Effector memory CD8-positive, alpha-beta T cell (primary cell): ENCODE measurements at regions not wholly inside any gene's neighbourhood (a gene's known extent, or its start where the extent isn't known, plus 50 kb on each side); places are given as distances from the start of the nearest gene placed in this dataset.

Source experiments
- ATAC-seq: fragments of 150-1000 bp; cut with Tn5 transposase; replicated peaks from 2 replicates; pipeline ENCODE4 v1.10.0; 2021; ENCODE audit warnings: mild to moderate bottlenecking, moderate library complexity
- DNase-seq, 3 experiments: peaks; one replicate each; pipeline ENCODE4 v3.0.0; 2021
- H3K27ac Mint-ChIP-seq, 2 donors: one replicate each; pipeline ENCODE4 v1.8.0; 2022; ENCODE audit warnings: mild to moderate bottlenecking in 2 of 2, mixed read lengths in 2 of 2, moderate library complexity in 2 of 2
- H3K27me3 Mint-ChIP-seq, 2 donors: one replicate each; pipeline ENCODE4 v1.8.0; 2022; ENCODE audit warnings: mixed read lengths in 2 of 2
- H3K36me3 Mint-ChIP-seq: one replicate; pipeline ENCODE4 v1.8.0; 2022; ENCODE audit warnings: mild to moderate bottlenecking, moderate library complexity, mixed read lengths; ENCODE audit not compliant: insufficient read depth
- H3K4me1 Mint-ChIP-seq, 2 donors: one replicate each; pipeline ENCODE4 v1.8.0; 2022; ENCODE audit warnings: low read depth in 2 of 2, mixed read lengths in 2 of 2
- H3K4me3 Mint-ChIP-seq, 2 donors: one replicate each; pipeline ENCODE4 v1.8.0; 2022; ENCODE audit warnings: mild to moderate bottlenecking in 2 of 2, mixed read lengths in 2 of 2, moderate library complexity in 2 of 2
- H3K9me3 Mint-ChIP-seq, 2 donors: one replicate each; pipeline ENCODE4 v1.8.0; 2022; ENCODE audit warnings: mixed read lengths in 2 of 2

GRCh38 chr16:79283578-79283977 lies 317.0 kb downstream of the MAF start:
- peak; percentile 80 for ATAC-seq
- H3K4me3 Mint-ChIP-seq, result peak overlapping the region; percentile 57 to 67

GRCh38 chr16:79282806-79283205 lies 317.7 kb downstream of the MAF start:
- DNase-seq (no peak), ATAC-seq (no peak)
- Mint-ChIP-seq H3K4me3 (peak overlapping the region; percentile 57 to 67), H3K27ac (peak overlapping the region; percentile 83 to 97), H3K9me3 (no peaks in the 10 kb centered on the region), H3K27me3 (no peaks in the 10 kb centered on the region), H3K4me1 (peaks cover 50 to 77% of the 10 kb centered on the region in 2 donors), H3K36me3 (no peaks in the 10 kb centered on the region)

More at GRCh38 chr16:79283578-79283977, 317.0 kb downstream of the MAF start:
- Mint-ChIP-seq H3K27ac (peak overlapping the region; percentile 83 to 97), H3K9me3 (no peaks in the 10 kb centered on the region), H3K36me3 (no peaks in the 10 kb centered on the region), H3K27me3 (no peaks in the 10 kb centered on the region), H3K4me1 (peaks cover 48 to 75% of the 10 kb centered on the region in 2 donors)
- DNase-seq, result peak; percentile 22 to 35 (median 27)

GRCh38 chr16:79278506-79278905 lies 322.0 kb downstream of the MAF start:
- ATAC-seq, result peak; percentile 93
- Mint-ChIP-seq H3K4me3 (peak overlapping the region; percentile 72 to 79), H3K4me1 (peaks cover 46 to 59% of the 10 kb centered on the region in 2 donors), H3K27me3 (no peaks in the 10 kb centered on the region), H3K9me3 (no peaks in the 10 kb centered on the region), H3K36me3 (peaks cover 3% of the 10 kb centered on the region), H3K27ac (peak overlapping the region; percentile 93 to 94)
- peak; percentile 63 to 73 (median 64) for DNase-seq

GRCh38 chr16:79276501-79276900 lies 324.0 kb downstream of the MAF start:
- Mint-ChIP-seq H3K27ac (peak overlapping the region; percentile 87 to 94), H3K27me3 (no peaks in the 10 kb centered on the region), H3K36me3 (peaks cover 12% of the 10 kb centered on the region), H3K4me3 (no peak overlapping the region), H3K4me1 (peaks cover 51 to 58% of the 10 kb centered on the region in 2 donors), H3K9me3 (no peaks in the 10 kb centered on the region)
- DNase-seq (no peak), ATAC-seq (no peak)

- H3K27ac Mint-ChIP-seq, result peak overlapping the region in 1 of 2 donors; percentile 94
- H3K36me3 Mint-ChIP-seq, result peaks cover 12% of the 10 kb centered on the region
- no peaks in the 10 kb centered on the region for H3K9me3 Mint-ChIP-seq
- DNase-seq (no peak), ATAC-seq (no peak)
- H3K4me1 Mint-ChIP-seq, result peaks cover 59 to 62% of the 10 kb centered on the region in 2 donors
- H3K4me3 Mint-ChIP-seq, result no peak overlapping the region
- H3K27me3 Mint-ChIP-seq, result no peaks in the 10 kb centered on the region
Observed at GRCh38 chr16:79274264-79274663, 326.3 kb downstream of the MAF start.

GRCh38 chr16:79272141-79272577 lies 328.4 kb downstream of the MAF start:
- H3K36me3 Mint-ChIP-seq, result peaks cover 12% of the 10 kb centered on the region
- peaks cover 65 to 67% of the 10 kb centered on the region in 2 donors for H3K4me1 Mint-ChIP-seq
- H3K27ac Mint-ChIP-seq, result peak overlapping the region; percentile 87 to 97
- DNase-seq (peak; percentile 50 to 61 (median 56)), ATAC-seq (peak; percentile 82)
- H3K4me3 Mint-ChIP-seq, result peak overlapping the region; percentile 78 to 82
- H3K27me3 Mint-ChIP-seq, result no peaks in the 10 kb centered on the region
- H3K9me3 Mint-ChIP-seq, result no peaks in the 10 kb centered on the region

- Mint-ChIP-seq H3K27me3 (no peaks in the 10 kb centered on the region), H3K4me1 (peaks cover 66 to 71% of the 10 kb centered on the region in 2 donors), H3K27ac (peak overlapping the region; percentile 87 to 97), H3K9me3 (no peaks in the 10 kb centered on the region), H3K36me3 (peaks cover 12% of the 10 kb centered on the region), H3K4me3 (peak overlapping the region; percentile 78 to 82)
- ATAC-seq (no peak), DNase-seq (no peak)
Observed at GRCh38 chr16:79271583-79271982, 329.0 kb downstream of the MAF start.

GRCh38 chr16:79270011-79270410 lies 330.5 kb downstream of the MAF start:
- peaks cover 63 to 66% of the 10 kb centered on the region in 2 donors for H3K4me1 Mint-ChIP-seq
- H3K27ac Mint-ChIP-seq, result peak overlapping the region in 1 of 2 donors; percentile 87
- no peaks in the 10 kb centered on the region for H3K27me3 Mint-ChIP-seq
- no peaks in the 10 kb centered on the region for H3K9me3 Mint-ChIP-seq
- peaks cover 9% of the 10 kb centered on the region for H3K36me3 Mint-ChIP-seq
- ATAC-seq (no peak), DNase-seq (no peak)
- H3K4me3 Mint-ChIP-seq, result peak overlapping the region; percentile 60 to 70

GRCh38 chr16:79269211-79269863 lies 331.2 kb downstream of the MAF start:
- H3K9me3 Mint-ChIP-seq, result no peaks in the 10 kb centered on the region
- H3K4me3 Mint-ChIP-seq, result peak overlapping the region; percentile 60 to 70
- ATAC-seq (peak; percentile 45), DNase-seq (peak in 1 of 3 experiments; percentile 17)
- H3K27ac Mint-ChIP-seq, result peak overlapping the region; percentile 87 to 88
- no peaks in the 10 kb centered on the region for H3K27me3 Mint-ChIP-seq
- peaks cover 63 to 66% of the 10 kb centered on the region in 2 donors for H3K4me1 Mint-ChIP-seq
- peaks cover 9% of the 10 kb centered on the region for H3K36me3 Mint-ChIP-seq

GRCh38 chr16:79267781-79268180 lies 332.8 kb downstream of the MAF start:
- Mint-ChIP-seq H3K27me3 (no peaks in the 10 kb centered on the region), H3K9me3 (no peaks in the 10 kb centered on the region), H3K4me1 (peaks cover 56 to 59% of the 10 kb centered on the region in 2 donors), H3K27ac (peak overlapping the region; percentile 87 to 88), H3K4me3 (peak overlapping the region; percentile 10 to 41), H3K36me3 (peaks cover 9% of the 10 kb centered on the region)
- DNase-seq (no peak), ATAC-seq (no peak)

GRCh38 chr16:79267146-79267545 lies 333.4 kb downstream of the MAF start:
- no peak for ATAC-seq
- Mint-ChIP-seq H3K4me3 (peak overlapping the region; percentile 10 to 41), H3K4me1 (peaks cover 50 to 53% of the 10 kb centered on the region in 2 donors), H3K27me3 (no peaks in the 10 kb centered on the region), H3K9me3 (no peaks in the 10 kb centered on the region), H3K36me3 (peaks cover 3% of the 10 kb centered on the region), H3K27ac (peak overlapping the region; percentile 50 to 62)
- no peak for DNase-seq

GRCh38 chr16:79265701-79266100 lies 334.8 kb downstream of the MAF start:
- no peak for ATAC-seq

GRCh38 chr16:79265196-79265595 lies 335.3 kb downstream of the MAF start:
- Mint-ChIP-seq H3K4me3 (no peak overlapping the region), H3K27me3 (no peaks in the 10 kb centered on the region), H3K27ac (no peak overlapping the region), H3K9me3 (no peaks in the 10 kb centered on the region), H3K4me1 (peaks cover 36 to 41% of the 10 kb centered on the region in 2 donors), H3K36me3 (no peaks in the 10 kb centered on the region)
- no peak for DNase-seq
- ATAC-seq, result no peak

More at GRCh38 chr16:79265701-79266100, 334.8 kb downstream of the MAF start:
- Mint-ChIP-seq H3K36me3 (no peaks in the 10 kb centered on the region), H3K4me3 (no peak overlapping the region), H3K9me3 (no peaks in the 10 kb centered on the region), H3K27me3 (no peaks in the 10 kb centered on the region), H3K4me1 (peaks cover 41 to 45% of the 10 kb centered on the region in 2 donors), H3K27ac (no peak overlapping the region)
- DNase-seq, result no peak
